CD4-positive, alpha-beta T cell (primary cell): ENCODE measurements at regions not wholly inside any gene's neighbourhood (a gene's known extent, or its start where the extent isn't known, plus 50 kb on each side); places are given as distances from the start of the nearest gene placed in this dataset.

Source experiments
- ATAC-seq: fragments of 200-7000 bp; cut with Tn5 transposase; one replicate; pipeline ENCODE4 v1.10.0; 2022; ENCODE audit warnings: mild to moderate bottlenecking; ENCODE audit not compliant: poor library complexity
- CTCF ChIA-PET: fragments of 350-600 bp; sonication (Branson Sonifier 250); formaldehyde crosslinking; loops from one replicate; lab custom pipeline; 2021; ENCODE audit warnings: antibody characterized with exemption, inconsistent platforms; lab: Charles Lee
- POLR2A ChIA-PET: fragments of 350-600 bp; sonication (Branson Sonifier 250); formaldehyde crosslinking; loops from one replicate; lab custom pipeline; 2021; ENCODE audit warnings: antibody characterized with exemption, inconsistent platforms; lab: Charles Lee
- DNase-seq, 14 experiments: peaks; one replicate each; pipeline ENCODE4 v3.0.0-alpha.2; 2013 to 2020; ENCODE audit warnings: mixed read lengths in 2 of 14
- H3K27ac ChIP-seq, 2 donors: one replicate each; pipeline versions ENCODE4 v1.5.1 to v1.7.0; 2013; ENCODE audit warnings: low read length in 2 of 2, low read depth in 1 of 2, mild to moderate bottlenecking in 1 of 2
- H3K27me3 ChIP-seq, 2 experiments: 1 replicate in 1 of 2; 2 replicates in 1 of 2; pipeline versions ENCODE4 v1.6.1 to v1.7.0; 2013; ENCODE audit warnings: low read length in 2 of 2, control low read depth in 1 of 2, mild to moderate bottlenecking in 1 of 2, moderate library complexity in 1 of 2; ENCODE audit not compliant: insufficient read depth in 2 of 2, control insufficient read depth in 1 of 2
- H3K36me3 ChIP-seq: one replicate; pipeline ENCODE4 v1.6.1; 2013; ENCODE audit warnings: low read length, control low read depth; ENCODE audit not compliant: insufficient read depth
- H3K4me1 ChIP-seq: one replicate; pipeline ENCODE4 v1.6.1; 2013; ENCODE audit warnings: low read length, control low read depth; ENCODE audit not compliant: insufficient read depth
- H3K4me3 ChIP-seq: one replicate; pipeline ENCODE4 v1.5.1; 2013; ENCODE audit warnings: mild to moderate bottlenecking, low read length, moderate library complexity
- H3K9me3 ChIP-seq, 2 experiments: 1 replicate in 1 of 2; 2 replicates in 1 of 2; pipeline versions ENCODE4 v1.6.1 to v1.7.0; 2013; ENCODE audit warnings: low read length in 2 of 2, mild to moderate bottlenecking in 2 of 2, control low read depth in 1 of 2, moderate library complexity in 1 of 2; ENCODE audit not compliant: control insufficient read depth in 1 of 2, insufficient read depth in 1 of 2
- H3K27ac Mint-ChIP-seq: one replicate; pipeline ENCODE4 v1.8.0; 2020; ENCODE audit warnings: mixed read lengths
- H3K27me3 Mint-ChIP-seq: one replicate; pipeline ENCODE4 v1.8.0; 2021; ENCODE audit warnings: mixed read lengths
- H3K36me3 Mint-ChIP-seq: one replicate; pipeline ENCODE4 v1.8.0; 2021; ENCODE audit warnings: low read depth, mixed read lengths
- H3K4me1 Mint-ChIP-seq: one replicate; pipeline ENCODE4 v1.8.0; 2021; ENCODE audit warnings: low read depth, mixed read lengths
- H3K4me3 Mint-ChIP-seq: one replicate; pipeline ENCODE4 v1.8.0; 2020; ENCODE audit warnings: mild to moderate bottlenecking, mixed read lengths
- H3K9me3 Mint-ChIP-seq: one replicate; pipeline ENCODE4 v1.8.0; 2020; ENCODE audit warnings: mixed read lengths
- intact Hi-C, 2 experiments: fragments of 100-400 bp; cut with DNase I in 1 of 2; cut with micrococcal nuclease in 1 of 2; formaldehyde crosslinking; loops; one replicate each; pipeline versions ENCODE4 v1.15.1 to v1.9.0; 2023 to 2025; cut with DNase I, micrococcal nuclease
- TF ChIP-seq, protein P1 (sequence below): fragments of 200-600 bp; IDR thresholded peaks from one replicate; pipeline ENCODE4 v1.8.0; 2022; ENCODE audit warnings: antibody characterized with exemption, mild to moderate bottlenecking

DNA sequence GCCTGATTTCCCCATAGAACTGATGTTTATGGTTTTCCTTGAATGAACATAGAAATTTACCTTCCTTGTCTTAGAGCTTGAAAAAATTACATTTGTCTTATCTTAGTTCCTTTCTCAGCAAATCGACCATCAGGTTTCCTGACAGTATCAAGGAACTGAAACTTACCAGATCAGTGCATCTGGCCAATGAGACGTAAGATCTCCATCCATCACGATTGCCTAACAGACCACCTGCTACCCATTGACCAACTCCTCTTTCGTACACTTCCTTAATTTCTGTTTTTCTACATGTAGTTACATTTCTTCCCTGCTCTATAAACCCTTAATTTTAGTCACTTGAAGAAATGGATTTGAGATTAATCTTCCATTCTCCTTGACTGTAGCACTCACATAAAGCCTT lies 57.4 kb upstream of the TMPRSS15 start:
- Mint-ChIP-seq H3K27ac (no peak overlapping the region), H3K9me3 (peaks cover 2% of the 10 kb centered on the region), H3K27me3 (no peaks in the 10 kb centered on the region), H3K4me1 (no peaks in the 10 kb centered on the region), H3K36me3 (no peaks in the 10 kb centered on the region), H3K4me3 (no peak overlapping the region)
- intact Hi-C loops: no loop called here
- no peak overlapping the region for H3K27ac ChIP-seq
- TF ChIP-seq, protein P1, sequence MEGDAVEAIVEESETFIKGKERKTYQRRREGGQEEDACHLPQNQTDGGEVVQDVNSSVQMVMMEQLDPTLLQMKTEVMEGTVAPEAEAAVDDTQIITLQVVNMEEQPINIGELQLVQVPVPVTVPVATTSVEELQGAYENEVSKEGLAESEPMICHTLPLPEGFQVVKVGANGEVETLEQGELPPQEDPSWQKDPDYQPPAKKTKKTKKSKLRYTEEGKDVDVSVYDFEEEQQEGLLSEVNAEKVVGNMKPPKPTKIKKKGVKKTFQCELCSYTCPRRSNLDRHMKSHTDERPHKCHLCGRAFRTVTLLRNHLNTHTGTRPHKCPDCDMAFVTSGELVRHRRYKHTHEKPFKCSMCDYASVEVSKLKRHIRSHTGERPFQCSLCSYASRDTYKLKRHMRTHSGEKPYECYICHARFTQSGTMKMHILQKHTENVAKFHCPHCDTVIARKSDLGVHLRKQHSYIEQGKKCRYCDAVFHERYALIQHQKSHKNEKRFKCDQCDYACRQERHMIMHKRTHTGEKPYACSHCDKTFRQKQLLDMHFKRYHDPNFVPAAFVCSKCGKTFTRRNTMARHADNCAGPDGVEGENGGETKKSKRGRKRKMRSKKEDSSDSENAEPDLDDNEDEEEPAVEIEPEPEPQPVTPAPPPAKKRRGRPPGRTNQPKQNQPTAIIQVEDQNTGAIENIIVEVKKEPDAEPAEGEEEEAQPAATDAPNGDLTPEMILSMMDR: no peak
- no peaks in the 10 kb centered on the region for H3K36me3 ChIP-seq
- ATAC-seq (no peak), DNase-seq (no peak)
- ChIA-PET POLR2A (no interaction called here), CTCF (no interaction called here)
- no peaks in the 10 kb centered on the region for H3K4me1 ChIP-seq
- H3K4me3 ChIP-seq: no peak overlapping the region
- H3K9me3 ChIP-seq: no peaks in the 10 kb centered on the region
- H3K27me3 ChIP-seq: no peaks in the 10 kb centered on the region

DNA sequence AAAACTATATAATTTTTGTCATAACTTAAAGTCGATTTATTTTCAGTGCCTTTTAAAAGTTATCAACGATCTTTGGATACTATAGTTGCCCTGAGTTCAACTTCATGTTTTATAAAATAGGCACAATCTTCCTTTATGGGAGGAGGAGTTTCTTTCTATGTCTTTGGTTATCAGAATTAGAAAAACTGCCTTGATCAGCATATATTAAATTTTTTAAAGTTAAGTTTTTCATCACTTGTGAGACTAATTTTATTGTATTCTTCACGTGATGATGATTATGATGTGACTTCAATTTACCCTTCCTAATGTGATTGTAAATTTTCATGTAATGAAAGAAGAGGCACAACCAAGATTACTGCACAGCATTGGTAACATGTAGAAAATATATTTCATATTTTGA lies 58.2 kb upstream of the TMPRSS15 start:
- TF ChIP-seq, protein P1: no peak
- Histone ChIP-seq H3K4me3 (no peak overlapping the region), H3K9me3 (no peaks in the 10 kb centered on the region), H3K27me3 (no peaks in the 10 kb centered on the region), H3K36me3 (no peaks in the 10 kb centered on the region), H3K27ac (no peak overlapping the region), H3K4me1 (no peaks in the 10 kb centered on the region)
- Mint-ChIP-seq H3K27ac (no peak overlapping the region), H3K4me3 (no peak overlapping the region), H3K36me3 (no peaks in the 10 kb centered on the region), H3K9me3 (peaks cover 2% of the 10 kb centered on the region), H3K4me1 (no peaks in the 10 kb centered on the region), H3K27me3 (no peaks in the 10 kb centered on the region)
- DNase-seq (no peak), ATAC-seq (no peak)
- intact Hi-C loops: no loop called here
- POLR2A ChIA-PET: interaction anchor here (0.7 kb wide), 1 partner anchor 50 kb away, joined by 3 read pairs; no protein-coding TSS in a partner anchor
- CTCF ChIA-PET: no interaction called here

DNA sequence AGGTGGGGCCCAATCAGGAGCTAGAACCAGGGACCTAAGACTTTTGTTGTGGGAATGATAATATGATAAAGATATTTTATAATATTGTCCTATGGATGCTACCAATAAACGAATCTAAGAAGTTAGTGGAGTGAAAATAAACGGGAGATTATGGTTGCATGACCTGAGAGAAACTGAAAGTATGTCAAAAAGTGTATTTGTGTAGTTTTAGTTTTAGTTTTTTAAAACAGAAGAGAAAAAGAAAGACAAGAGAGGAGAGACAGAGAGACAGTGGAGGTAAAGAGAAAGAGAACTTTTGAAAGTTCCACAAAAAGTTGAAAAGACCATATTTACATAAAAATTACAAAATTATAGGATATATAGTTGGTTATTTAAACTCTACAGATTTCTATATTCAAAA lies 64.1 kb upstream of the TMPRSS15 start:
- Mint-ChIP-seq H3K9me3 (peaks cover 4% of the 10 kb centered on the region), H3K27me3 (no peaks in the 10 kb centered on the region), H3K27ac (no peak overlapping the region), H3K4me1 (no peaks in the 10 kb centered on the region), H3K4me3 (no peak overlapping the region), H3K36me3 (no peaks in the 10 kb centered on the region)
- Histone ChIP-seq H3K36me3 (no peaks in the 10 kb centered on the region), H3K9me3 (no peaks in the 10 kb centered on the region), H3K4me1 (no peaks in the 10 kb centered on the region), H3K27ac (no peak overlapping the region), H3K4me3 (no peak overlapping the region), H3K27me3 (no peaks in the 10 kb centered on the region)
- intact Hi-C loops: no loop called here
- TF ChIP-seq, protein P1: no peak
- DNase-seq (no peak), ATAC-seq (no peak)
- ChIA-PET POLR2A (no interaction called here), CTCF (no interaction called here)
